ENCODE measurements at regions not wholly inside any gene's neighbourhood (a gene's known extent, or its start where the extent isn't known, plus 50 kb on each side); places are given as distances from the start of the nearest gene placed in this dataset.

DNA sequence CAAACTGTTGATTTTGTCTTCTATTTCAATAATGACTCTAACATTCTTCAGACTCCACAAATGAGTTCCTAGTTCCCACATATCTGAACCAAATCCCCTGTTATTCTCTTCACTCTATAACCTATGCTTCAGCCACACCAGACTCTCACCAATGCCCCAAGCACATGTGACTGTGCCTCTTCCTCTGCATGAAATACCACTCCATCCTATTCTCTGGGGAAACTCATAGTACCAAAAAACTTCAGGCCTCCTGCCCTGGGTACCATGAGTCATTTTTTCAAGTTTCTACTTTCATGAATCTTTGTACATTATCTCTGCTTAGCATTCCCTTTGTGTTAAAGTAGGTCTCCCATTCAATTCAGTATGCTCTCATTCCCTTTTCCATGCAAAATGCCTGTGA, 353.2 kb downstream of the ZEB2 start:
- Mint-ChIP-seq H3K36me3 (ENCODE audit: insufficient read depth in 1 of 3, low read depth in 3 of 3) (no peaks in the 10 kb centered on the region), H3K27ac (no peak overlapping the region), H3K27me3 (ENCODE audit: low read depth) (no peaks in the 10 kb centered on the region), H3K9me3 (no peaks in the 10 kb centered on the region), H3K4me1 (0 out of 4 replicates have a peak, but pooled peaks cover 0 to 3% of the 10 kb centered on the region in 2 experiments), H3K4me3 (no peak overlapping the region)
- H3K79me1 ChIP-seq (ENCODE audit: insufficient read depth, low read depth, low read length, poor library complexity, severe bottlenecking): no peaks in the 10 kb centered on the region
- H2BK20ac ChIP-seq (ENCODE audit: low read depth, low read length, poor library complexity, severe bottlenecking): no peak overlapping the region
- no peak overlapping the region for H4K91ac ChIP-seq (ENCODE audit: insufficient read length, low read depth, low read length)
- H3K23ac ChIP-seq (ENCODE audit: insufficient read length, low read depth, low read length): no peak overlapping the region
- no peak overlapping the region for H2AK5ac ChIP-seq (ENCODE audit: insufficient read length, low read length)
- H3K56ac ChIP-seq (ENCODE audit: insufficient read length, low read depth, low read length): no peak overlapping the region
- H4K5ac ChIP-seq (ENCODE audit: insufficient read length, low read depth, low read length): no peak overlapping the region
- no peak overlapping the region for H3K4me2 ChIP-seq (ENCODE audit: insufficient read depth, insufficient read length, low read length)
- no peaks in the 10 kb centered on the region for H3K23me2 ChIP-seq (ENCODE audit: insufficient read length, low read depth, low read length, poor library complexity, severe bottlenecking)
- H3K27ac ChIP-seq (ENCODE audit: insufficient read length, low read depth, low read length): no peak overlapping the region
- H2BK5ac ChIP-seq (ENCODE audit: insufficient read length, low read length): no peak overlapping the region
- TF ChIP-seq, protein P1, sequence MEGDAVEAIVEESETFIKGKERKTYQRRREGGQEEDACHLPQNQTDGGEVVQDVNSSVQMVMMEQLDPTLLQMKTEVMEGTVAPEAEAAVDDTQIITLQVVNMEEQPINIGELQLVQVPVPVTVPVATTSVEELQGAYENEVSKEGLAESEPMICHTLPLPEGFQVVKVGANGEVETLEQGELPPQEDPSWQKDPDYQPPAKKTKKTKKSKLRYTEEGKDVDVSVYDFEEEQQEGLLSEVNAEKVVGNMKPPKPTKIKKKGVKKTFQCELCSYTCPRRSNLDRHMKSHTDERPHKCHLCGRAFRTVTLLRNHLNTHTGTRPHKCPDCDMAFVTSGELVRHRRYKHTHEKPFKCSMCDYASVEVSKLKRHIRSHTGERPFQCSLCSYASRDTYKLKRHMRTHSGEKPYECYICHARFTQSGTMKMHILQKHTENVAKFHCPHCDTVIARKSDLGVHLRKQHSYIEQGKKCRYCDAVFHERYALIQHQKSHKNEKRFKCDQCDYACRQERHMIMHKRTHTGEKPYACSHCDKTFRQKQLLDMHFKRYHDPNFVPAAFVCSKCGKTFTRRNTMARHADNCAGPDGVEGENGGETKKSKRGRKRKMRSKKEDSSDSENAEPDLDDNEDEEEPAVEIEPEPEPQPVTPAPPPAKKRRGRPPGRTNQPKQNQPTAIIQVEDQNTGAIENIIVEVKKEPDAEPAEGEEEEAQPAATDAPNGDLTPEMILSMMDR (conservative IDR thresholded peaks at IDR 0.05): no peak
- no peaks in the 10 kb centered on the region for H3K79me2 ChIP-seq (ENCODE audit: insufficient read depth, low read length)
- H2BK15ac ChIP-seq (ENCODE audit: low read depth, low read length): no peak overlapping the region
- no peaks in the 10 kb centered on the region for H3K9me3 ChIP-seq (ENCODE audit: control insufficient read depth, low read depth, low read length)
- DNase-seq: no peak
- no peaks in the 10 kb centered on the region for H3K4me1 ChIP-seq (ENCODE audit: insufficient read depth, low read length)
- no peak overlapping the region for H3T11ph ChIP-seq (ENCODE audit: low read length)
- no peak overlapping the region for H3K4ac ChIP-seq (ENCODE audit: low read depth, low read length)
- H3K18ac ChIP-seq (ENCODE audit: insufficient read length, low read depth, low read length): no peak overlapping the region
- no peaks in the 10 kb centered on the region for H4K20me1 ChIP-seq (ENCODE audit: control insufficient read depth, insufficient read depth, insufficient read length)
- no peak overlapping the region for H2AFZ ChIP-seq (ENCODE audit: low read length)
- no peaks in the 10 kb centered on the region for H3K27me3 ChIP-seq (ENCODE audit: insufficient read depth, low read length)
- H2BK12ac ChIP-seq (ENCODE audit: insufficient read length, low read depth, low read length): no peak overlapping the region
- no peak overlapping the region for H3K14ac ChIP-seq (ENCODE audit: insufficient read depth, low read length)
- H2BK120ac ChIP-seq (ENCODE audit: low read depth, low read length, poor library complexity, severe bottlenecking): no peak overlapping the region
- H4K8ac ChIP-seq (replicated peaks; ENCODE audit: insufficient read length, low read depth, low read length): no peak overlapping the region
- H3K9ac ChIP-seq (ENCODE audit: extremely low read depth, insufficient read length, low read length): no peak overlapping the region

Data from H9 (cell line).